ENCODE measurements at regions not wholly inside any gene's neighbourhood (a gene's known extent, or its start where the extent isn't known, plus 50 kb on each side); places are given as distances from the start of the nearest gene placed in this dataset.
A peak's percentile ranks its signal among the peaks of the same experiment; 100 is the strongest.
"Not testable (repeated sequence)": the region's sequence is repeated elsewhere in the genome, so short reads cannot be mapped to it uniquely, and the experiment has no call there.

DNA sequence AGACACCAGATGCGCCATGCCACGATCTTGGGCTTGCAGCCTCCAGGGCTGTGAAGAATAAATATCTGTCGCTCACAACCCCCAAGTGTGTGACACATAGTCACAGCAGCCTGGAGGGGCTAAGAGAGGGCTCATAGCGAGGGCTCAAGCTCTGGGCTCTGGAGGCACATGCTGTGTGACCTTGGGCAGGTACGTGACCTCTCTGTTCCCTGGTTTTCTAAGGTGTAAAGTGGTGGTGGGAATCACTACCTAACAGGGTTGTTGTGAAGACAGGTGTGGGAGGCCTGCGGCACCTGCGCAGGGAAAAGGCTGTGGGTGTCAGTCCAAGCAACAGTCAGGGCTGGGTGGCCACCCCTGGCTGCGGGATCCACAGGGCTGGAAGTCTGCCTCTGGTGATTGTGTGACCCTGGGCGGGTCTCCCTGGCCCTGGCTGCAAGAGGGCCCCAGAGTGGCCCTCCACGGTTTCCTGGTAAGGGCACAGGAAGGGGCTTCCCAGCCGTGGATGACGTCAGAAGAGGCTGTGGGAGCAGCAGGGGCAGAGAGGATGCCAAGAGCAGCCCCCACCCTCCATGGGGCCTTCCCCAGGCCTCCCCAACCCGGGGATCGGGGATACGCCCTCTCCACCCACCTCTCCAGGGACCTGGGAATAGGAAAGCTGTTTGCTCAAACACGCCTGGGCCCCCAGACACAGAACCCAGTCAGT, 218.8 kb upstream of the SGCG start (continued):
- TF ChIP-seq, protein P1, sequence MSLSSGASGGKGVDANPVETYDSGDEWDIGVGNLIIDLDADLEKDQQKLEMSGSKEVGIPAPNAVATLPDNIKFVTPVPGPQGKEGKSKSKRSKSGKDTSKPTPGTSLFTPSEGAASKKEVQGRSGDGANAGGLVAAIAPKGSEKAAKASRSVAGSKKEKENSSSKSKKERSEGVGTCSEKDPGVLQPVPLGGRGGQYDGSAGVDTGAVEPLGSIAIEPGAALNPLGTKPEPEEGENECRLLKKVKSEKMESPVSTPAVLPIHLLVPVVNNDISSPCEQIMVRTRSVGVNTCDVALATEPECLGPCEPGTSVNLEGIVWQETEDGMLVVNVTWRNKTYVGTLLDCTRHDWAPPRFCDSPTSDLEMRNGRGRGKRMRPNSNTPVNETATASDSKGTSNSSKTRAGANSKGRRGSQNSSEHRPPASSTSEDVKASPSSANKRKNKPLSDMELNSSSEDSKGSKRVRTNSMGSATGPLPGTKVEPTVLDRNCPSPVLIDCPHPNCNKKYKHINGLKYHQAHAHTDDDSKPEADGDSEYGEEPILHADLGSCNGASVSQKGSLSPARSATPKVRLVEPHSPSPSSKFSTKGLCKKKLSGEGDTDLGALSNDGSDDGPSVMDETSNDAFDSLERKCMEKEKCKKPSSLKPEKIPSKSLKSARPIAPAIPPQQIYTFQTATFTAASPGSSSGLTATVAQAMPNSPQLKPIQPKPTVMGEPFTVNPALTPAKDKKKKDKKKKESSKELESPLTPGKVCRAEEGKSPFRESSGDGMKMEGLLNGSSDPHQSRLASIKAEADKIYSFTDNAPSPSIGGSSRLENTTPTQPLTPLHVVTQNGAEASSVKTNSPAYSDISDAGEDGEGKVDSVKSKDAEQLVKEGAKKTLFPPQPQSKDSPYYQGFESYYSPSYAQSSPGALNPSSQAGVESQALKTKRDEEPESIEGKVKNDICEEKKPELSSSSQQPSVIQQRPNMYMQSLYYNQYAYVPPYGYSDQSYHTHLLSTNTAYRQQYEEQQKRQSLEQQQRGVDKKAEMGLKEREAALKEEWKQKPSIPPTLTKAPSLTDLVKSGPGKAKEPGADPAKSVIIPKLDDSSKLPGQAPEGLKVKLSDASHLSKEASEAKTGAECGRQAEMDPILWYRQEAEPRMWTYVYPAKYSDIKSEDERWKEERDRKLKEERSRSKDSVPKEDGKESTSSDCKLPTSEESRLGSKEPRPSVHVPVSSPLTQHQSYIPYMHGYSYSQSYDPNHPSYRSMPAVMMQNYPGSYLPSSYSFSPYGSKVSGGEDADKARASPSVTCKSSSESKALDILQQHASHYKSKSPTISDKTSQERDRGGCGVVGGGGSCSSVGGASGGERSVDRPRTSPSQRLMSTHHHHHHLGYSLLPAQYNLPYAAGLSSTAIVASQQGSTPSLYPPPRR (CRISPR knock-in tag; IDR thresholded peaks at IDR 0.05; ENCODE audit: borderline replicate concordance): no peak
- no peak for TF ChIP-seq CBX3 (IDR thresholded peaks at IDR 0.05; ENCODE audit: borderline replicate concordance in 1 of 2, low read length in 2 of 2)
- TF ChIP-seq RBM25 (IDR thresholded peaks at IDR 0.05; ENCODE audit: low read depth, low read length, severe bottlenecking): peak; percentile 48
- TF ChIP-seq GATA2 (CRISPR knock-in tag; IDR thresholded peaks at IDR 0.05): no peak
- no peak for TF ChIP-seq SREBF1 (IDR thresholded peaks at IDR 0.05; ENCODE audit: borderline replicate concordance, low read depth, low read length)
- no peak for TF ChIP-seq MEIS2 (IDR thresholded peaks at IDR 0.05; ENCODE audit: partially characterized antibody)
- TF ChIP-seq IFI16 (CRISPR knock-in tag; IDR thresholded peaks at IDR 0.05): no peak
- no peak for TF ChIP-seq ILF3 (IDR thresholded peaks at IDR 0.05; ENCODE audit: borderline replicate concordance)
- peak; percentile 56 for TF ChIP-seq ZFP36 (IDR thresholded peaks at IDR 0.05; ENCODE audit: low read depth, low read length, partially characterized antibody)
- no peak for TF ChIP-seq GTF2E2 (tag; IDR thresholded peaks at IDR 0.05)
- TF ChIP-seq MYC (IDR thresholded peaks at IDR 0.05; ENCODE audit: low read depth, low read length): no peak
- TF ChIP-seq MYC (CRISPR knock-in tag; IDR thresholded peaks at IDR 0.05; ENCODE audit: borderline replicate concordance, low read depth): no peak
- TF ChIP-seq COPS2 (conservative IDR thresholded peaks at IDR 0.05): no peak

DNA sequence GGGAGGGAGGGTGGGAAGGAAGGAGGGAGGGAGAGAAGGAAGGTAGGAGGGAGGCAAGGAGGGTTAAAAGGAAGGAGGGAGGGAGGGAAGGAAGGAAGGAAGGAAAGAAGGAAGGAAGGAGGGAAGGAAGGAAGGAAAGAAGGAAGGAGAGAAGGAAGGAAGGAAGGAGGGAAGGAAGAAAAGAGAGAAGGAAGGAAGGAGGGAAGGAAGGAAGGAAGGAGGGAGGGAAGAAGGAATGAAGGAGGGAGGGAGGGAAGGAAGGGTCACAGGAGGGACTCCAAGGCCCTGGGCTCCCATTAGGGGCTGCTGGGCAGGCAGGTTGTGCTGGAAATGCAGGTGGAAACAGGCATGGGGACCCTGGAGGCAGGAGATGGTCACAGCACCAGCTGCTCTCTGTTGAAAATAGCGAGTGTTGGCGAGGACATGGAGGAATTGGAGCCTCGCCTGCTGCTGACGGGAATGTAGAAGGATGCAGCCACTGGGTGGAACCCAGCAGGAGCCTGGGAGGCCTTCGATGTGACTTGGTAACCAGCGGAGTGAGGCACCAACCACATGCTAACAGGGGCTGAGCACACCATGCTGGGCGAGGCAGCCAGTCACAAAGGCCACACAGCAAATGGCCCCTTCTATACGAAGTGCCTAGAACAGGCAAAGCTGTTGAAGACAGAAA, 217.3 kb upstream of the SGCG start:
- WGBS (ENCODE audit: insufficient coverage, low coverage, missing lambda C conversion rate): 2% methylated on average over 6 of the region's 8 CpGs
- CTCF ChIA-PET (ENCODE audit: low intra/inter-chr PET ratio); H3K9ac ChIP-seq (ENCODE audit: insufficient read depth in 1 of 2, low read depth in 2 of 2, low read length in 2 of 2); H3K36me3 ChIP-seq (ENCODE audit: control insufficient read depth, insufficient read depth, low read length); FAIRE-seq; H3K9me3 ChIP-seq (replicated peaks; ENCODE audit: control insufficient read depth, insufficient read depth, low read depth, low read length); H3K4me3 ChIP-seq; H3K79me2 ChIP-seq (ENCODE audit: control insufficient read depth, insufficient read depth, low read length); H3K27me3 ChIP-seq (ENCODE audit: control insufficient read depth in 2 of 2, insufficient read depth in 2 of 2, low read length in 2 of 2); H3K4me2 ChIP-seq (ENCODE audit: insufficient read depth, low read length); BruUV-seq (replicated peaks); intact Hi-C loops (cut with micrococcal nuclease); H3K27ac ChIP-seq (ENCODE audit: extremely low read depth, low read depth, low read length); H3K4me1 ChIP-seq (replicated peaks in 1 of 2; ENCODE audit: control insufficient read depth in 2 of 2, insufficient read depth in 2 of 2, low read length in 2 of 2); H2AFZ ChIP-seq (ENCODE audit: low read depth, low read length); H3K9me1 ChIP-seq (ENCODE audit: control insufficient read depth, insufficient read depth, low read length); H4K20me1 ChIP-seq (replicated peaks; ENCODE audit: control insufficient read depth, insufficient read depth, low read length); DNase-seq (ENCODE audit: extremely low read depth in 1 of 4, low spot score in 3 of 4): not testable (repeated sequence)
- peak; percentile 20; the same call in 2 of the 3 replicates for ATAC-seq
- POLR2A ChIA-PET: interaction anchor here (0.6 kb wide), 1 partner anchor 63 kb away, joined by 3 read pairs; no protein-coding TSS in a partner anchor
- in situ Hi-C loops (cut with MboI): loop anchor here (5.0 kb wide), 1 partner anchor 1424 kb away; no protein-coding TSS in a partner anchor
